Coronary artery (tissue), 2 donors: ENCODE measurements at regions not wholly inside any gene's neighbourhood (a gene's known extent, or its start where the extent isn't known, plus 50 kb on each side); places are given as distances from the start of the nearest gene placed in this dataset.

ENCODE experiments used
- DNase-seq: peaks from one replicate; pipeline ENCODE4 v3.0.0-alpha.2; 2017; ENCODE audit warnings: low spot score
- H3K27ac ChIP-seq, 2 donors: fragments of 200-600 bp; sonication (generic); one replicate each; pipeline ENCODE4 v1.5.1; 2016 to 2019
- H3K4me3 ChIP-seq: fragments of 200-600 bp; sonication (generic); 2 replicates; pipeline ENCODE4 v1.5.1; 2016; ENCODE audit warnings: mild to moderate bottlenecking, moderate library complexity
- CTCF ChIP-seq: fragments of 200-600 bp; sonication (generic); IDR thresholded peaks from one replicate; pipeline ENCODE4 v1.5.1; 2019; ENCODE audit warnings: antibody characterized with exemption

DNA sequence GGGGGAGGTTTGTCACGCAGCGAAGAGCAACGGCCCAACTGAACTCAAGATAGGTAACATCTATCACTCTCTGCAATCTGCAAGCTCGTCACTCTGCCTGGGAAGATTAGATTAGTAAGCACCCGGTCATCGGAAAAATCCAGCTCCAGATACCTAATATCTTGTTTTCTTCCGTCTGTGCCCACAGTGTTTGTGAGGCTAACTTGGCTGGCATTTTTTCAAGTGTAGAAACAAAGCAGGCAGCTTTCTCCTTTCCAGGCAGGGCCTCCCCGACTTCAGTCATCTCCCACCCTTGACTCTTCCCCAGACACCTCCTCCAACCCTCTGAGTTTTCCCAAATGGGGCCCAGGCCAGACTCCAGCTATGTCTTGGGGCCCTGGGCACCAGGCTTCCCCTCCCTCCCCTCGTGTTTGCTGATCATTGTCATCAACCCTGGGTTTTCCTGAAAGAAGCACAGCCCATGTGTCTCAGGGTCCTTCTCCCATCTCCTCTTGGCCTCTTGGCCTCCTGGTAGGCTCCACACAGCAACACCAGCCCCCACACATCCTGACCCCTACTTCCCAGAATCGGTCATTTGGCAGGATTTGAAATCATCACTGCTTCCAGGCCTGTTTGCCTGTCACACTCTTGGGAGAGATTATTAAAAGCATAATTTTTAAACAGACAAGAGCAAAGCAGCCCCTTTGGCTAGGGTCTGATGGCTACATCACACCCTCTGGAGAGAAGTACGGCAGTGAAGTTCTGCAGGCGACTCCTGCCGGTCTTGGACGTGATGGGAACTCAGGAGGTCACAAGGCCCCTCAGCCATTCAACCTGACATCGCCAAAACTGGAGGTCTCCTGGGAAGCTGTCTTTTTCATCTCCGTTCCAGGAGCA, 144.9 kb upstream of the ID2 start:
- DNase-seq = no peak
- Histone ChIP-seq H3K27ac (peak overlapping the region in 1 of 2 donors; percentile 80), H3K4me3 (no peak overlapping the region)
- no peak for TF ChIP-seq CTCF

- Histone ChIP-seq H3K4me3 (no peak overlapping the region), H3K27ac (no peak overlapping the region)
- TF ChIP-seq CTCF = no peak
- no peak for DNase-seq
Observed at GRCh38 chr2:8537562-8538155, 144.2 kb upstream of the ID2 start.

- TF ChIP-seq CTCF = no peak
- Histone ChIP-seq H3K27ac (no peak overlapping the region), H3K4me3 (no peak overlapping the region)
- no peak for DNase-seq
Observed at GRCh38 chr2:8538531-8538930, 143.3 kb upstream of the ID2 start.

DNA sequence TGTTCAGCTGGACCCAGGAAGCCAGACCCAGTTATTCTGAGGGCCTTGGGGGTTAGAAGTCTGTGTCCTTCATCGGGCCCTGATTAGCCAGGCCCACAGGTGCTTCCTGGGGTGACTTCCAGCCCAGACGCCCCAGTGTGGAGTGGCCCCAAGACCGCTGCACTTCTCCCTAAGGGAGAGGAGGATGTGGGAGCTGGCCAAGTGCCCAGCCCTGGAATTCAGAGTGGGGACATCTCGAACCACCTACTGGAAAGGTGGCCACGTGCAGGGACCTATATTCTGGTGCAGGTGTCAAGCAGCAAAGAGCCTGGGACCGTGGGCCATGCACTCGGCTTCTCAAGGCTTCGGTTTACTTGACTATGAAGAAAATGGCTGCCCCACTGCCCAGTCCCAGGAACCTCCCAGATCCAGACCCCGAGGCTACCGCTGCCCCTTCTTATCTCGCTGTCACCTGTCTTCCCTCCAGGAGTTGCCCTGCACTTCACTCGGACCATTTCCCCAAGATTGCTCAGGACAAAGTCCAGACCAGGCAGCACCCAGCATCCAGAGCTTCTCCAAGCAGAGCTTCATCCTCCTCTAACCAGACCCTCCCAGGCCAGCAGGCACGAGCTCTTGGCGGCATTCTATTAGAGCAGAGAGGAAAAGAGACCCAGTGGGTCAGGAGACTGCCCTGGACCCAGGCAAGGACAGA, 142.8 kb upstream of the ID2 start:
- Histone ChIP-seq H3K27ac (peak overlapping the region in 1 of 2 donors; percentile 65), H3K4me3 (no peak overlapping the region)
- no peak for DNase-seq
- TF ChIP-seq CTCF = no peak

GRCh38 chr2:8539743-8540551, 141.9 kb upstream of the ID2 start:
- no peak for TF ChIP-seq CTCF
- H3K27ac ChIP-seq = peak overlapping the region in 1 of 2 donors; percentile 65
- DNase-seq = peak; percentile 71
- no peak overlapping the region for H3K4me3 ChIP-seq

DNA sequence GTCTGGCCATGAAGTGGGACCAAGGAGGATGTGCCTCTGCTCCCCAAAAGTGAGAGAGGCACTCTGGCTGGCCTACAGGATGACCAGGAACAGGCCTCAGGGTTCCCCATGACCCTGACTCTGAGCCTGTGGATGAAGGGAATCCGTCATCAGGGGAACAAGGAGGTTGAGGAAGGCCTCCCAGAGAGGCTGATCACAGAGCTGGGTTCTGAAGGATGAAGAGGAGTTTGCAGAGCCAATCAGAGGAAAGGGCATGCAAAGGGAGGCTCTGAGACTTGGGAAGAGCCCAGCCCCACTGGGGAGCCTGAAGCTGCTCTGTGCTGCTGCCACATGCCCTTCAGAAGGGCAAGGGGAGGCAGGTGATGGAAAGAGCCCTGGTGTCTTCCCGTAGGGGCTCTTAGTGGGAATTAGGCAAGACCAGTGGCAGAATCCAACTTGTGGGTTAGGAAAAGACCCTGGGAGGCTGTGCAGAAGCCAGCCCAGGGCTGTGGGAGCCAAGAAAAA, 141.3 kb upstream of the ID2 start:
- Histone ChIP-seq H3K27ac (peak overlapping the region in 1 of 2 donors; percentile 60), H3K4me3 (no peak overlapping the region)
- peak; percentile 72 for DNase-seq
- TF ChIP-seq CTCF = no peak
